Parathyroid adenoma (tissue), 2 donors: ENCODE measurements at regions not wholly inside any gene's neighbourhood (a gene's known extent, or its start where the extent isn't known, plus 50 kb on each side); places are given as distances from the start of the nearest gene placed in this dataset.

ENCODE experiments used
- H2AFZ ChIP-seq: fragments of 300-600 bp; sonication (generic); one replicate; pipeline ENCODE4 v1.7.0; 2017; ENCODE audit warnings: antibody characterized with exemption, mild to moderate bottlenecking
- H3K27ac ChIP-seq: fragments of 300-600 bp; sonication (generic); one replicate; pipeline ENCODE4 v1.7.0; 2017
- H3K27me3 ChIP-seq: fragments of 300-600 bp; sonication (generic); one replicate; pipeline ENCODE4 v1.7.0; 2017; ENCODE audit warnings: low read length; ENCODE audit not compliant: control insufficient read depth, insufficient read depth
- H3K36me3 ChIP-seq: fragments of 300-600 bp; sonication (generic); one replicate; pipeline ENCODE4 v1.7.0; 2017; ENCODE audit warnings: low read length; ENCODE audit not compliant: control insufficient read depth, insufficient read depth
- H3K4me1 ChIP-seq: fragments of 300-600 bp; sonication (generic); one replicate; pipeline ENCODE4 v1.7.0; 2017; ENCODE audit warnings: control low read depth
- H3K4me2 ChIP-seq: fragments of 300-600 bp; sonication (generic); one replicate; pipeline ENCODE4 v1.7.0; 2017; ENCODE audit warnings: low read length
- H3K4me3 ChIP-seq: fragments of 300-600 bp; sonication (generic); one replicate; pipeline ENCODE4 v1.7.0; 2017; ENCODE audit warnings: low read depth, low read length
- H3K79me2 ChIP-seq: fragments of 300-600 bp; sonication (generic); one replicate; pipeline ENCODE4 v1.7.0; 2017; ENCODE audit warnings: control low read depth
- H3K9ac ChIP-seq: fragments of 300-600 bp; sonication (generic); one replicate; pipeline ENCODE4 v1.7.0; 2017; ENCODE audit warnings: mild to moderate bottlenecking
- H3K9me3 ChIP-seq: fragments of 300-600 bp; sonication (generic); one replicate; pipeline ENCODE4 v1.7.0; 2017; ENCODE audit warnings: low read length; ENCODE audit not compliant: control insufficient read depth
- CTCF ChIP-seq: fragments of 300-600 bp; sonication (generic); IDR thresholded peaks from one replicate; pipeline ENCODE4 v1.7.0; 2017; ENCODE audit warnings: antibody characterized with exemption, mild to moderate bottlenecking
- donor health status: primary hyperparathyroidism.

DNA sequence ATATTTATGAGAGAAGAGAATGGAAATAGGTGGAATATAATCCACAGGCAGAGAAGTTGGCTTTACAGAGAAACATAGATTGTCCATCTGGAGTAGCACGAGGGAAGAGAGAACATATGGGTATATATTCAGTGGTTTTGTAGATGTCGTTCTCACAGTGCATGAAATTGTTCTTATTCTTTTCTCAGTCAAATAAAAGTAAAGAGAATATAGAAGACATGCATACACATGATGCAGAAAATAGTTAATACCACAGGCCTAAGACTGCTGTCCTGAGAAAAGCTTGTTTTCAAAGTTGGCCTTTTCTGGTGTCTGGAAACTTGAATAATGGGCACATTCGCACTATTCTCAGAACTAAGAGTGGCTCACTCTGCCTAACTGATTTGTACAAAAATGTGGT, 378.1 kb downstream of the GABRG1 start:
- no peak for TF ChIP-seq CTCF
- Histone ChIP-seq H3K4me1 (no peaks in the 10 kb centered on the region), H3K27ac (no peak overlapping the region), H3K9ac (no peak overlapping the region), H3K4me3 (no peak overlapping the region), H2AFZ (no peak overlapping the region), H3K79me2 (no peaks in the 10 kb centered on the region), H3K27me3 (no peaks in the 10 kb centered on the region), H3K4me2 (no peak overlapping the region), H3K36me3 (no peaks in the 10 kb centered on the region), H3K9me3 (no peaks in the 10 kb centered on the region)

DNA sequence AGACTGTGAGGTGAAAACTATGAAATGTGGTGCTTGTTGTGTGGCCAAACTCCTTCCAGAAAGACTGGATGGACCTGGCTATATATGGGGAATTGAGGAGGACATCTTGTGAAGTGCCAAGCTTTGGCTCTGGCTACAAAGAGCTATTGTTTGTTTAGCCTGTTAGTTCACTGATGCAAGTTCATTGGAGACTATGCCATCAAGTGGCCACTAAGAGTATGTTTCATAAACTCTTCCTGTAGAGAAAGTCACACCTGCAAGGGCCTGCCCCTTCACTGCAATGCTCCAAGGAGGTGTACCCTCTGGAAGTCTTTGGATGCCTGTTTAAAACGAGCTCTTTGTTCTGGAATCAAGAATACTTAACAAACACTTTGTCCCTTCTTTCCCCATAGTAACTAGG, 382.0 kb downstream of the GABRG1 start:
- no peak overlapping the region for H3K27ac ChIP-seq
- H3K4me1 ChIP-seq: no peaks in the 10 kb centered on the region
- no peaks in the 10 kb centered on the region for H3K36me3 ChIP-seq
- no peak for TF ChIP-seq CTCF
- no peak overlapping the region for H3K9ac ChIP-seq
- no peak overlapping the region for H2AFZ ChIP-seq
- no peak overlapping the region for H3K4me3 ChIP-seq
- H3K4me2 ChIP-seq: no peak overlapping the region
- no peaks in the 10 kb centered on the region for H3K79me2 ChIP-seq
- H3K9me3 ChIP-seq: no peaks in the 10 kb centered on the region
- H3K27me3 ChIP-seq: no peaks in the 10 kb centered on the region

DNA sequence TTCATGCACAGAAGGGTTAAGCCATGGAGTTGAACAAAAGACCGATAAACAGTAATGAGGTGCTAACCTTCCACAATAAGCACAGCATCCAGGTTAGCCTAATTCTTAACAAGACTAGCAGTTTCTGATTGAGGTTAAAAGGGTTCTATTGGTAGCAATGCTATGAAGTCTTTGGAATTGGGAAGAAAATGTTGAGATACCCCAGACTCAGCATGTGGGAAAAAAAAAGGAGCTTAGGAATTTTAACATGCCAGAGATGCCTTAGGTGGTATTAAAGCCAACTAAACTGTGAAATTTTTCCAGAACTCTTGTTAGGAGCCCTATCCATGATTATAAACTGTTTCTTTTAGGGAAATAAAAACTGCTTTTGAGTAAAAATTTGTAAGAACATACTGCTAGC, 391.7 kb downstream of the GABRG1 start:
- Histone ChIP-seq H3K4me2 (no peak overlapping the region), H2AFZ (no peak overlapping the region), H3K36me3 (no peaks in the 10 kb centered on the region), H3K4me3 (no peak overlapping the region), H3K4me1 (no peaks in the 10 kb centered on the region), H3K27me3 (no peaks in the 10 kb centered on the region), H3K9ac (no peak overlapping the region), H3K79me2 (no peaks in the 10 kb centered on the region), H3K9me3 (no peaks in the 10 kb centered on the region), H3K27ac (no peak overlapping the region)
- no peak for TF ChIP-seq CTCF

DNA sequence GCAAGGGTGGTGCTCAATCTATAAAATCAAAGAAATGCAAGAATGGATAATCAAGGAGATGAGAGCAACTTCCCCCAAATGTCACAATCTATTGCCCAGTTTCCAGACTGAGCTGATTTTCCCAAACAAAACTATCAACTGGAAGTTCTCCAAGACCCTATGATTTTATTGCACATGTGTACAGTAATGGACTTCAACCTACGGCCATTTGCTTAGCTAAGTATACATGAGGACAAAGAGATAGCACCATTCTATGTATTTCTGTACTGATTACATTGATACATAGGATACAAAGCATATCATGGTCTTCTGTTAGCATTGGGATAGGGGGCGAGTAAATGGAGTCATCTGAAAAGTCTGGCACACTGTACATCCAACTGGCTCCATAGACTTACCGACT, 407.8 kb downstream of the GABRG1 start:
- H3K9ac ChIP-seq: no peak overlapping the region
- no peak overlapping the region for H3K27ac ChIP-seq
- no peaks in the 10 kb centered on the region for H3K9me3 ChIP-seq
- H3K79me2 ChIP-seq: no peaks in the 10 kb centered on the region
- no peak overlapping the region for H3K4me3 ChIP-seq
- no peaks in the 10 kb centered on the region for H3K4me1 ChIP-seq
- H3K36me3 ChIP-seq: no peaks in the 10 kb centered on the region
- no peak for TF ChIP-seq CTCF
- no peaks in the 10 kb centered on the region for H3K27me3 ChIP-seq
- no peak overlapping the region for H2AFZ ChIP-seq
- H3K4me2 ChIP-seq: no peak overlapping the region

DNA sequence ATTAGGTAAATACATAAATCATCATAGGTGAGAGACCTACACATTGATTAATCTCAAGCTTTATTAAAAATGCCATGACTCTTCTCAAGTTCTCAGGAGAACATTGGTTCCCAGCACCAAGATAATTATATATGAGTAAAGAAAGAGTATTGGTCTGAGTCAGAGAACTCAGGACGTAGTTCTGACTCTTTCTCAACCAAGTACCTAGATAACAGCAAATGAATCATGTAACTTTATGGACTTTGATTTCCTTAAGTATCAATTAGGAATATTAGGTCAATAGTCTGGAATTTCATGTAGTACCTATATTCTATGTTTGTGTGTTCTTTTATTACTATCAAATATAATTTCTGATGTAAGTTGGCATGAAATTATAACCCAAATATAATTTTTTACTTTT, 409.9 kb downstream of the GABRG1 start:
- no peak for TF ChIP-seq CTCF

More for the DNA sequence above, 409.9 kb downstream of the GABRG1 start:
- Histone ChIP-seq H3K36me3 (no peaks in the 10 kb centered on the region), H3K4me1 (no peaks in the 10 kb centered on the region), H3K27me3 (no peaks in the 10 kb centered on the region), H3K4me2 (no peak overlapping the region), H3K9me3 (no peaks in the 10 kb centered on the region), H3K9ac (no peak overlapping the region), H3K4me3 (no peak overlapping the region), H2AFZ (no peak overlapping the region), H3K27ac (no peak overlapping the region), H3K79me2 (no peaks in the 10 kb centered on the region)
